H1 (cell line): ENCODE measurements at regions not wholly inside any gene's neighbourhood (a gene's known extent, or its start where the extent isn't known, plus 50 kb on each side); places are given as distances from the start of the nearest gene placed in this dataset.

Source experiments
- ASH2L ChIP-seq: fragments of 200-600, 300-600 bp; sonication (generic); IDR thresholded peaks from one replicate; pipeline ENCODE4 v1.7.1; 2017; ENCODE audit warnings: low read length
- CTCF ChIP-seq, 3 experiments: IDR thresholded peaks; 1 replicate in 2 of 3; 2 replicates in 1 of 3; pipeline versions ENCODE4 v1.5.1 to v1.6.1; 2011; ENCODE audit warnings: low read length in 3 of 3, mild to moderate bottlenecking in 3 of 3, inconsistent platforms in 2 of 3, low read depth in 1 of 3, moderate library complexity in 1 of 3; ENCODE audit not compliant: insufficient read depth in 1 of 3; ENCODE audit errors: control extremely low read depth in 1 of 3
- EGR1 ChIP-seq: IDR thresholded peaks from 2 replicates; pipeline ENCODE4 v1.6.1; 2011; ENCODE audit warnings: low read depth, low read length, borderline replicate concordance
- POLR2A ChIP-seq, 2 experiments: IDR thresholded peaks; 1 replicate in 1 of 2; 2 replicates in 1 of 2; pipeline ENCODE4 v1.6.1; 2011; ENCODE audit warnings: low read depth in 2 of 2, low read length in 2 of 2, mild to moderate bottlenecking in 2 of 2; ENCODE audit errors: control extremely low read depth in 1 of 2
- SIN3A ChIP-seq, 2 experiments: IDR thresholded peaks in 1 of 2; conservative IDR thresholded peaks in 1 of 2; 2 replicates each; pipeline ENCODE4 v1.6.1; 2011 to 2012; ENCODE audit warnings: low read length in 2 of 2, improper control_type of control experiment in 1 of 2, low read depth in 1 of 2, mild to moderate bottlenecking in 1 of 2
- TCF12 ChIP-seq: IDR thresholded peaks from 2 replicates; pipeline ENCODE4 v1.6.1; 2011; ENCODE audit warnings: low read depth, mild to moderate bottlenecking, low read length
- USF2 ChIP-seq: IDR thresholded peaks from 2 replicates; pipeline ENCODE4 v1.6.1; 2011; ENCODE audit warnings: low read length, improper control_type of control experiment

GRCh38 chr15:69573815-69574475 lies 121.3 kb downstream of the RPLP1 start:
- TF ChIP-seq ASH2L, result no peak
- TF ChIP-seq TCF12, result no peak
- no peak for TF ChIP-seq CTCF (IDR thresholded peaks at IDR 0.05; ENCODE audit: control extremely low read depth in 1 of 3, insufficient read depth in 1 of 3, low read depth in 1 of 3, low read length in 3 of 3)
- TF ChIP-seq POLR2A (IDR thresholded peaks at IDR 0.05; ENCODE audit: control extremely low read depth in 1 of 2, low read depth in 2 of 2, low read length in 2 of 2), result no peak
- no peak for TF ChIP-seq EGR1
- no peak for TF ChIP-seq USF2
- no peak for TF ChIP-seq SIN3A (conservative IDR thresholded peaks at IDR 0.05 in 1 of 2, IDR thresholded peaks at IDR 0.05 in 1 of 2; ENCODE audit: low read depth in 1 of 2, low read length in 2 of 2)
